SK-N-SH treated with all-trans-retinoic acid at 6 μM for 48 hours (cell line): ENCODE measurements at regions not wholly inside any gene's neighbourhood (a gene's known extent, or its start where the extent isn't known, plus 50 kb on each side); places are given as distances from the start of the nearest gene placed in this dataset.

Experiments
- ATAC-seq: fragments of 200-7000 bp; cut with Tn5 transposase; 3 replicates; pipeline ENCODE4 v1.9.1; 2020; ENCODE audit warnings: mild to moderate bottlenecking, moderate library complexity
- ARNTL ChIP-seq: fragments of 450-650 bp; formaldehyde crosslinking; IDR thresholded peaks from 2 replicates; pipeline ENCODE4 v1.5.0; 2020; ENCODE audit warnings: low read depth, mild to moderate bottlenecking, moderate library complexity, borderline replicate concordance
- BACH2 ChIP-seq: fragments of 250-450 bp; sonication (Bioruptor Pico); IDR thresholded peaks from 2 replicates; pipeline ENCODE4 v1.9.0; 2021; ENCODE audit warnings: mild to moderate bottlenecking, borderline replicate concordance
- CREB5 ChIP-seq: fragments of 250-450 bp; sonication (Bioruptor Pico); IDR thresholded peaks from 2 replicates; pipeline ENCODE4 v1.5.1; 2020; ENCODE audit warnings: low read depth, mild to moderate bottlenecking, moderate library complexity
- CSDC2 ChIP-seq: fragments of 250-450 bp; sonication (Bioruptor Pico); IDR thresholded peaks from 2 replicates; pipeline ENCODE4 v1.5.0; 2020; ENCODE audit warnings: mild to moderate bottlenecking, moderate library complexity
- CSRNP3 ChIP-seq: fragments of 250-450 bp; sonication (Bioruptor Pico); IDR thresholded peaks from 2 replicates; pipeline ENCODE4 v1.5.1; 2021; ENCODE audit warnings: mild to moderate bottlenecking, moderate library complexity
- ESRRG ChIP-seq: fragments of 250-450 bp; sonication (Bioruptor Pico); IDR thresholded peaks from 2 replicates; pipeline ENCODE4 v1.6.1; 2021; ENCODE audit warnings: mild to moderate bottlenecking
- GLIS3 ChIP-seq: fragments of 250-450 bp; sonication (Bioruptor Pico); IDR thresholded peaks from 2 replicates; pipeline ENCODE4 v1.5.0; 2020; ENCODE audit warnings: mild to moderate bottlenecking, moderate library complexity
- ISL1 ChIP-seq: fragments of 250-450 bp; sonication (Bioruptor Pico); IDR thresholded peaks from 2 replicates; pipeline ENCODE4 v2.1.2; 2022; ENCODE audit warnings: mild to moderate bottlenecking, moderate library complexity
- OSR1 ChIP-seq: fragments of 250-450 bp; sonication (Bioruptor Pico); IDR thresholded peaks from 2 replicates; pipeline ENCODE4 v1.8.0; 2022; ENCODE audit warnings: moderate library complexity, mild to moderate bottlenecking, inconsistent platforms
- PATZ1 ChIP-seq: fragments of 250-450 bp; sonication (Bioruptor Pico); IDR thresholded peaks from 2 replicates; pipeline ENCODE4 v1.8.0; 2020; ENCODE audit warnings: mild to moderate bottlenecking, moderate library complexity, borderline replicate concordance
- POU6F1 ChIP-seq: fragments of 250-450 bp; sonication (Bioruptor Pico); IDR thresholded peaks from 2 replicates; pipeline ENCODE4 v1.8.0; 2021; ENCODE audit warnings: low read depth, mild to moderate bottlenecking, moderate library complexity, borderline replicate concordance
- PPARA ChIP-seq: fragments of 250-450 bp; sonication (Bioruptor Pico); IDR thresholded peaks from 2 replicates; pipeline ENCODE4 v1.5.0; 2020; ENCODE audit warnings: mild to moderate bottlenecking, borderline replicate concordance
- SNAI2 ChIP-seq: fragments of 250-450 bp; sonication (Bioruptor Pico); IDR thresholded peaks from 2 replicates; pipeline ENCODE4 v1.5.0; 2020; ENCODE audit warnings: mild to moderate bottlenecking, moderate library complexity
- TOX ChIP-seq: fragments of 250-450 bp; sonication (Bioruptor Pico); IDR thresholded peaks from 2 replicates; pipeline ENCODE4 v1.8.0; 2021; ENCODE audit warnings: mild to moderate bottlenecking, moderate library complexity, borderline replicate concordance
- TSHZ2 ChIP-seq: fragments of 250-450 bp; sonication (Bioruptor Pico); IDR thresholded peaks from 2 replicates; pipeline ENCODE4 v1.5.0; 2020; ENCODE audit warnings: mild to moderate bottlenecking, moderate library complexity
- ZC3H10 ChIP-seq: fragments of 250-450 bp; sonication (Bioruptor Pico); IDR thresholded peaks from 2 replicates; pipeline ENCODE4 v1.5.1; 2021; ENCODE audit warnings: mild to moderate bottlenecking, moderate library complexity
- ZFP3 ChIP-seq: fragments of 250-450 bp; sonication (Bioruptor Pico); IDR thresholded peaks from 2 replicates; pipeline ENCODE4 v1.5.0; 2020; ENCODE audit warnings: mild to moderate bottlenecking, moderate library complexity
- ZNF565 ChIP-seq: fragments of 450-650 bp; formaldehyde crosslinking; conservative IDR thresholded peaks from 2 replicates; pipeline ENCODE4 v1.5.0; 2020; ENCODE audit warnings: low read depth, mild to moderate bottlenecking, moderate library complexity
- ZNF70 ChIP-seq: fragments of 450-650 bp; formaldehyde crosslinking; IDR thresholded peaks from 2 replicates; pipeline ENCODE4 v1.5.0; 2020; ENCODE audit warnings: mild to moderate bottlenecking, moderate library complexity
- ZNF8 ChIP-seq: fragments of 450-650 bp; formaldehyde crosslinking; IDR thresholded peaks from 2 replicates; pipeline ENCODE4 v1.5.0; 2020; ENCODE audit warnings: mild to moderate bottlenecking, moderate library complexity

- no peak for ATAC-seq
- TF ChIP-seq TOX (CRISPR knock-in tag): no peak
- TF ChIP-seq, all 23 proteins: peak for 0
These were observed 63.3 kb upstream of the TP63 start for GRCh38 chr3:189567766-189568420.

- ATAC-seq: no peak
- TF ChIP-seq ZNF8 (CRISPR knock-in tag) (no peak), ISL1 (CRISPR knock-in tag) (no peak), CSDC2 (CRISPR knock-in tag) (no peak), ZNF565 (CRISPR knock-in tag) (no peak), POU6F1 (no peak), ZNF70 (CRISPR knock-in tag) (no peak), SNAI2 (no peak)
These were observed 62.2 kb upstream of the TP63 start for GRCh38 chr3:189568961-189569360.

- no peak for ATAC-seq
- TF ChIP-seq PATZ1 (CRISPR knock-in tag) (no peak), BACH2 (no peak), ZC3H10 (no peak), TOX (CRISPR knock-in tag) (no peak), ZNF565 (CRISPR knock-in tag) (no peak), ISL1 (CRISPR knock-in tag) (no peak), ZFP3 (CRISPR knock-in tag) (no peak)
These were observed 61.7 kb upstream of the TP63 start for GRCh38 chr3:189569473-189569872.

- ATAC-seq: no peak
- no peak for TF ChIP-seq PPARA (CRISPR knock-in tag)
- no peak for TF ChIP-seq ESRRG (CRISPR knock-in tag)
- TF ChIP-seq PATZ1 (CRISPR knock-in tag): no peak
- TF ChIP-seq ISL1 (CRISPR knock-in tag): no peak
- TF ChIP-seq GLIS3 (CRISPR knock-in tag): no peak
- no peak for TF ChIP-seq ZFP3 (CRISPR knock-in tag)
- no peak for TF ChIP-seq TSHZ2 (CRISPR knock-in tag)
- no peak for TF ChIP-seq BACH2
These were observed 60.3 kb upstream of the TP63 start for GRCh38 chr3:189570916-189571315.

- ATAC-seq: no peak
- TF ChIP-seq ZNF8 (CRISPR knock-in tag): no peak
- TF ChIP-seq ZNF565 (CRISPR knock-in tag): no peak
- TF ChIP-seq PPARA (CRISPR knock-in tag): no peak
- no peak for TF ChIP-seq ISL1 (CRISPR knock-in tag)
- TF ChIP-seq CSDC2 (CRISPR knock-in tag): no peak
- no peak for TF ChIP-seq SNAI2
- TF ChIP-seq ZNF70 (CRISPR knock-in tag): no peak
- no peak for TF ChIP-seq OSR1
- TF ChIP-seq ARNTL (CRISPR knock-in tag): no peak
- no peak for TF ChIP-seq CSRNP3 (CRISPR knock-in tag)
- TF ChIP-seq ZC3H10: no peak
- no peak for TF ChIP-seq CREB5
- no peak for TF ChIP-seq PATZ1 (CRISPR knock-in tag)
- no peak for TF ChIP-seq ZFP3 (CRISPR knock-in tag)
These were observed 58.9 kb upstream of the TP63 start for GRCh38 chr3:189572249-189572648.
